Calu3 (cell line): ENCODE measurements at regions not wholly inside any gene's neighbourhood (a gene's known extent, or its start where the extent isn't known, plus 50 kb on each side); places are given as distances from the start of the nearest gene placed in this dataset.

Source experiments
- BruUV-seq: library from RNA; stranded (reverse); fragments of 400-500 nt; replicated peaks from 2 replicates; lab custom pipeline; 2021; lab: Mats Ljungman, UMichigan
- CTCF ChIA-PET: fragments of 300-600 bp; sonication (Branson Sonifier 250); formaldehyde crosslinking; loops from one replicate; lab custom pipeline; 2022; ENCODE audit warnings: antibody characterized with exemption; lab: Charles Lee
- DNase-seq: peaks from one replicate; pipeline ENCODE4 v3.0.0; 2022
- H3K27ac Mint-ChIP-seq: one replicate; pipeline ENCODE4 v1.8.0; 2022; ENCODE audit warnings: mixed read lengths; ENCODE audit not compliant: unreplicated experiment
- H3K27me3 Mint-ChIP-seq: one replicate; pipeline ENCODE4 v1.8.0; 2022; ENCODE audit warnings: mixed read lengths; ENCODE audit not compliant: unreplicated experiment
- H3K36me3 Mint-ChIP-seq: one replicate; pipeline ENCODE4 v1.8.0; 2022; ENCODE audit warnings: mild to moderate bottlenecking, moderate library complexity, mixed read lengths; ENCODE audit not compliant: insufficient read depth, unreplicated experiment
- H3K4me1 Mint-ChIP-seq: one replicate; pipeline ENCODE4 v1.8.0; 2022; ENCODE audit warnings: mild to moderate bottlenecking, low read depth, mixed read lengths; ENCODE audit not compliant: unreplicated experiment
- H3K4me3 Mint-ChIP-seq: one replicate; pipeline ENCODE4 v1.8.0; 2022; ENCODE audit warnings: mild to moderate bottlenecking, low read depth, moderate library complexity, mixed read lengths; ENCODE audit not compliant: unreplicated experiment
- H3K9me3 Mint-ChIP-seq: one replicate; pipeline ENCODE4 v1.8.0; 2022; ENCODE audit warnings: low read depth, mixed read lengths; ENCODE audit not compliant: unreplicated experiment
- intact Hi-C: fragments of 100-400 bp; cut with micrococcal nuclease; formaldehyde crosslinking; loops from one replicate; pipeline ENCODE4 v1.10.0; 2022; ENCODE audit not compliant: unreplicated experiment
- TF ChIP-seq, protein P1 (sequence below): fragments of 200-600 bp; IDR thresholded peaks from one replicate; pipeline ENCODE4 v1.8.0; 2022; ENCODE audit warnings: antibody characterized with exemption; ENCODE audit not compliant: unreplicated experiment

DNA sequence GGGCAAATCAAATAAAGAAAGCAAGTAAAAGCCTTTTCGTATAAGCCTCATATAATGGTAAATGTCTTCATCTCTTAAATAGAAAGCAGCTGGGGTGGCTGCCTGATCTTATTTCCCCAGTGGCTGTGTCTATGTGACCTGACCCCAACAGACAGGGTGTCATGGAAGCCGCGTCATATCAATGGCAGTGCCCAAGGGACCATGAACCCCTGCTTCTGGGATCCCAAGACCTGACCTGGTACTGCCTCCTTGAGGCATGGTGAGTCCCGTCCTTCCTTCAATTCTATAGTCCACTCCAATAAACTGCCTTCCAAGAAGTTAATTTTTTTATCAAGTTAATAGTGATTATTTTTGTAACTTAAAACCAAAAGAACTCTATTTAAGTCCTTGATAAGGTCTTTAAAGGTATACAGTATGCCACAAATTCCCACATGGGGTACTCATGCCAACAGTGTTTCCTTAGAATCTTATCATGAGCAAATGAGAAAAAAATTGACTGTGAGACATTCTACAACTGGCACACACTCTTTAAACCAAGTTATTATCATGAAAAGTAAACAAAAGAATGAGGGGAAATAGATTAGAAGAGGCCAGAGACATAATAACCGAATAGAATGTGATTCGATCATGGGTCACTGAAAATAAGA is 104.6 kb downstream of the ADSS2 start:
- CTCF ChIA-PET, result no interaction called here
- BruUV-seq, result no TSS peak

DNA sequence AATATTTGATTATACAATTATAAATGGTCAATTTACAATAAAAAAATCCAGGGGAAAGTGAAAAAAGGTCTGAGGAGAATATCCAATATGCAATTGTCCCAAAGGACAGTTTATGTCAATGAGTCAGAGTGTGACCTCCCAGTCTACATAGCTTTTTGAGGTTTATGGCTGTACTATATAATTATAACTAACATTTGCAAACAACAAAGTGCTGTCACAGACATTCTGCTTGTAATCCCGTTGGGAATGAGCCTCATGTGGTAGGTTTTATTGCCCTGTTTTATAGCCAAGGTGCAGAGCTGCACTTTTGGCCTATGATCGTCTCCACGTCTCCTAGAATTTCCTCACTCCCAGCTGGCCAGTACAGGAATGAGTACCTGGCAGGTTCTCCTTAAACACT is 103.8 kb downstream of the ADSS2 start:
- H3K4me1 Mint-ChIP-seq, result peaks cover 76% of the 10 kb centered on the region
- no peaks in the 10 kb centered on the region for H3K9me3 Mint-ChIP-seq
- no TSS peak for BruUV-seq
- no peak overlapping the region for H3K4me3 Mint-ChIP-seq
- H3K36me3 Mint-ChIP-seq, result peaks cover 13% of the 10 kb centered on the region
- DNase-seq, result no peak
- intact Hi-C loops, result no loop called here
- TF ChIP-seq, protein P1, sequence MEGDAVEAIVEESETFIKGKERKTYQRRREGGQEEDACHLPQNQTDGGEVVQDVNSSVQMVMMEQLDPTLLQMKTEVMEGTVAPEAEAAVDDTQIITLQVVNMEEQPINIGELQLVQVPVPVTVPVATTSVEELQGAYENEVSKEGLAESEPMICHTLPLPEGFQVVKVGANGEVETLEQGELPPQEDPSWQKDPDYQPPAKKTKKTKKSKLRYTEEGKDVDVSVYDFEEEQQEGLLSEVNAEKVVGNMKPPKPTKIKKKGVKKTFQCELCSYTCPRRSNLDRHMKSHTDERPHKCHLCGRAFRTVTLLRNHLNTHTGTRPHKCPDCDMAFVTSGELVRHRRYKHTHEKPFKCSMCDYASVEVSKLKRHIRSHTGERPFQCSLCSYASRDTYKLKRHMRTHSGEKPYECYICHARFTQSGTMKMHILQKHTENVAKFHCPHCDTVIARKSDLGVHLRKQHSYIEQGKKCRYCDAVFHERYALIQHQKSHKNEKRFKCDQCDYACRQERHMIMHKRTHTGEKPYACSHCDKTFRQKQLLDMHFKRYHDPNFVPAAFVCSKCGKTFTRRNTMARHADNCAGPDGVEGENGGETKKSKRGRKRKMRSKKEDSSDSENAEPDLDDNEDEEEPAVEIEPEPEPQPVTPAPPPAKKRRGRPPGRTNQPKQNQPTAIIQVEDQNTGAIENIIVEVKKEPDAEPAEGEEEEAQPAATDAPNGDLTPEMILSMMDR, result no peak
- H3K27ac Mint-ChIP-seq, result no peak overlapping the region
- CTCF ChIA-PET, result no interaction called here
- no peaks in the 10 kb centered on the region for H3K27me3 Mint-ChIP-seq

More for the DNA sequence above, 104.6 kb downstream of the ADSS2 start:
- TF ChIP-seq, protein P1, result no peak
- no peak overlapping the region for H3K4me3 Mint-ChIP-seq
- peaks cover 69% of the 10 kb centered on the region for H3K4me1 Mint-ChIP-seq
- H3K9me3 Mint-ChIP-seq, result no peaks in the 10 kb centered on the region
- peak; percentile 32 for DNase-seq
- peaks cover 12% of the 10 kb centered on the region for H3K36me3 Mint-ChIP-seq
- intact Hi-C loops, result no loop called here
- peak overlapping the region; percentile 42 for H3K27ac Mint-ChIP-seq
- H3K27me3 Mint-ChIP-seq, result no peaks in the 10 kb centered on the region

DNA sequence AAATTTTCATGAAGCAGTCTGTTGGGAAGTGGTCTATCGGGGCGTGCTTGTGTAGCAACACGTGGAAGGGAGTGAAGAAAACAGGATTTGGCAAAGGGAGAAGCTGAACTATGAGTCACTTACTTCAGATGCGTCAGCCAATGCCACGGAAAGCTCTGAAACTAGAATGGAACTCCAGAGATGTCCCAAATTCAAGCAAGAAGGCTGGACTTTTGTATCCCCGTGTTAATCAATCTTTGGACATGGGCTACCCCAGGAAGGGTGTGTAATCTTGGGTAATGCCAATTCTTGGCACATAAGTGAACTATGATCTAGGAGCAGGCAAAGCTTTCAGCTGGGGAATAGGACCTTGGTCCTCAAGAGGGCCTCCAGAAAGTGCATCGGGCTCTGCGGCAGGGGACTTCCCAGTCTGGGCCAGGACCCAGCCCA is 102.6 kb downstream of the ADSS2 start:
- Mint-ChIP-seq H3K4me3 (no peak overlapping the region), H3K36me3 (peaks cover 25% of the 10 kb centered on the region), H3K27me3 (no peaks in the 10 kb centered on the region), H3K4me1 (peaks cover 87% of the 10 kb centered on the region), H3K9me3 (no peaks in the 10 kb centered on the region), H3K27ac (peak overlapping the region; percentile 43)
- intact Hi-C loops, result no loop called here
- TF ChIP-seq, protein P1, result no peak
- CTCF ChIA-PET, result interaction anchor here (0.8 kb wide), 1 partner anchor 26 kb away, joined by 3 read pairs; no protein-coding TSS in a partner anchor
- peak; percentile 30 for DNase-seq
- BruUV-seq, result no TSS peak

DNA sequence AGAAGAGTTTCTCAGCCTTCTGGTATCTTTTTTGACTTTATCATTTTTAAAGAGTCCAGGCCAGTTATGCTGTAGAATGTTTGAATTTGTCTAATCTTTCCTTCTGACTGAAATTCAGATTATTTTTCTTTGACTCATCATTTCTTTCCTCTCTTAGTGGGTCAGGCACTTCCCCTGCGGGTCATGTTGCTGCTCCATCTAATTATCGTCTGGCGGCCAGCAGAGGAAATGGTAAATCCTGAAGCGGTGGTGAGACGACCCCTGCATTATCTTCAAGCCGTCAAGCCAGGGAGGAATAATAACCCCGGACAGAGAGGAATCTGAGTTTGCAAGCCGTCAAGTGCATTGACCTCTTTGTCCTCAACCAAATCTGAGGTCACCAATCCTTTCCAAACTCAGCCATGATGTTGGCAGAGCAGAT is 102.1 kb downstream of the ADSS2 start:
- peaks cover 90% of the 10 kb centered on the region for H3K4me1 Mint-ChIP-seq
- no TSS peak for BruUV-seq
- no peaks in the 10 kb centered on the region for H3K27me3 Mint-ChIP-seq
- peaks cover 27% of the 10 kb centered on the region for H3K36me3 Mint-ChIP-seq
- no peak overlapping the region for H3K4me3 Mint-ChIP-seq
- TF ChIP-seq, protein P1, result no peak
- CTCF ChIA-PET, result no interaction called here
- no peak for DNase-seq
- H3K27ac Mint-ChIP-seq, result peak overlapping the region; percentile 20
- no peaks in the 10 kb centered on the region for H3K9me3 Mint-ChIP-seq
- intact Hi-C loops, result loop anchor here (5.0 kb wide), 1 partner anchor 88 kb away; no protein-coding TSS in a partner anchor
